H1 (cell line): ENCODE measurements at regions not wholly inside any gene's neighbourhood (a gene's known extent, or its start where the extent isn't known, plus 50 kb on each side); places are given as distances from the start of the nearest gene placed in this dataset.

Experiments used
- CTCF ChIA-PET: fragments of 300-600 bp; sonication (Branson Sonifier 250); formaldehyde crosslinking; loops from one replicate; lab custom pipeline; 2021; ENCODE audit not compliant: partially characterized antibody; lab: Charles Lee
- POLR2A ChIA-PET: fragments of 300-600 bp; sonication (Branson Sonifier 250); formaldehyde crosslinking; loops from one replicate; lab custom pipeline; 2021; ENCODE audit warnings: inconsistent platforms; ENCODE audit not compliant: partially characterized antibody; lab: Charles Lee
- DNase-seq, 2 experiments: peaks; one replicate each; pipeline versions ENCODE4 v3.0.0 to v3.0.0-alpha.2; 2010 to 2022; ENCODE audit warnings: low spot score in 2 of 2, low read depth in 1 of 2, mixed read lengths in 1 of 2
- FAIRE-seq: peaks from 2 replicates; lab custom pipeline; 2011; peaks lifted over from hg19 to GRCh38; lab: Jason Lieb, UNC
- H2AFZ ChIP-seq: 2 replicates; pipeline ENCODE4 v1.8.1; 2012; ENCODE audit warnings: low read length, inconsistent platforms
- H2AK5ac ChIP-seq: 2 replicates; pipeline ENCODE4 v1.6.1; 2013; ENCODE audit warnings: low read depth, low read length
- H2BK120ac ChIP-seq: replicated peaks from 2 replicates; pipeline ENCODE3; 2013; ENCODE audit warnings: low read depth, low read length, inconsistent platforms
- H2BK12ac ChIP-seq: 2 replicates; pipeline ENCODE4 v1.6.1; 2013; ENCODE audit warnings: low read depth, low read length
- H2BK15ac ChIP-seq: 2 replicates; pipeline ENCODE4 v1.6.1; 2013; ENCODE audit warnings: low read length
- H2BK20ac ChIP-seq: 2 replicates; pipeline ENCODE4 v1.6.1; 2013; ENCODE audit warnings: low read length
- H2BK5ac ChIP-seq: 2 replicates; pipeline ENCODE4 v1.6.1; 2013; ENCODE audit warnings: low read depth, low read length
- H3K14ac ChIP-seq: 2 replicates; pipeline ENCODE4 v1.6.1; 2013; ENCODE audit warnings: inconsistent platforms; ENCODE audit not compliant: insufficient read length
- H3K18ac ChIP-seq: 2 replicates; pipeline ENCODE4 v1.6.1; 2013; ENCODE audit warnings: low read length; ENCODE audit errors: extremely low read depth
- H3K23ac ChIP-seq: 2 replicates; pipeline ENCODE4 v1.6.1; 2013; ENCODE audit warnings: inconsistent platforms; ENCODE audit not compliant: insufficient read length
- H3K23me2 ChIP-seq: 2 replicates; pipeline ENCODE4 v1.6.1; 2013; ENCODE audit warnings: low read depth, low read length
- H3K27ac ChIP-seq: 2 replicates; pipeline ENCODE4 v1.6.1; 2011; ENCODE audit warnings: low read depth, low read length, inconsistent platforms
- H3K27me3 ChIP-seq, 4 experiments: replicated peaks in 1 of 4; 1 replicate in 1 of 4; 2 replicates in 3 of 4; pipeline versions ENCODE4 v1.6.1 to v1.8.1; 2011 to 2013; ENCODE audit warnings: low read length in 3 of 4, mild to moderate bottlenecking in 3 of 4, inconsistent platforms in 2 of 4, mixed read lengths in 2 of 4, moderate library complexity in 1 of 4; ENCODE audit not compliant: control insufficient read depth in 3 of 4, insufficient read depth in 3 of 4; ENCODE audit errors: extremely low read depth in 1 of 4
- H3K36me3 ChIP-seq, 4 experiments: 2 replicates each; pipeline versions ENCODE4 v1.6.1 to v1.8.1; 2011 to 2013; ENCODE audit warnings: mild to moderate bottlenecking in 4 of 4, low read length in 3 of 4, moderate library complexity in 2 of 4, control low read depth in 1 of 4, inconsistent platforms in 1 of 4; ENCODE audit not compliant: insufficient read depth in 4 of 4, control insufficient read depth in 2 of 4
- H3K4ac ChIP-seq: replicated peaks from 2 replicates; pipeline ENCODE3; 2013; ENCODE audit warnings: low read length, low read depth, mixed read lengths, inconsistent platforms; ENCODE audit not compliant: insufficient read length
- H3K4me1 ChIP-seq, 4 experiments: replicated peaks in 1 of 4; 1 replicate in 1 of 4; 2 replicates in 3 of 4; pipeline versions ENCODE4 v1.6.1 to v1.8.1; 2011 to 2013; ENCODE audit warnings: low read length in 3 of 4, inconsistent platforms in 2 of 4, mixed read lengths in 1 of 4; ENCODE audit not compliant: insufficient read depth in 4 of 4, control insufficient read depth in 3 of 4
- H3K4me2 ChIP-seq, 2 experiments: 2 replicates each; pipeline versions ENCODE4 v1.6.1 to v1.8.1; 2011 to 2013; ENCODE audit warnings: low read depth in 2 of 2, low read length in 2 of 2, control low read depth in 1 of 2, inconsistent platforms in 1 of 2, mild to moderate bottlenecking in 1 of 2; ENCODE audit not compliant: insufficient read depth in 1 of 2
- H3K4me3 ChIP-seq, 4 experiments: fragments of 200-600, 300-600 bp in 1 of 4; sonication (generic), shearing (Covaris generic), sonication (Bioruptor Twin) in 1 of 4; 2 replicates each; pipeline versions ENCODE4 v1.5.1 to v1.8.1; 2011 to 2016; ENCODE audit warnings: low read length in 4 of 4, low read depth in 3 of 4, control low read depth in 2 of 4, inconsistent platforms in 2 of 4, mild to moderate bottlenecking in 2 of 4, mixed read lengths in 1 of 4, moderate library complexity in 1 of 4; ENCODE audit not compliant: insufficient read depth in 2 of 4; ENCODE audit errors: extremely low read depth in 1 of 4
- H3K56ac ChIP-seq: replicated peaks from 2 replicates; pipeline ENCODE3; 2013; ENCODE audit warnings: low read depth, mild to moderate bottlenecking, mixed read lengths, low read length, inconsistent platforms; ENCODE audit not compliant: insufficient read length
- H3K79me1 ChIP-seq: 2 replicates; pipeline ENCODE4 v1.6.1; 2013; ENCODE audit warnings: low read depth, low read length, control low read depth
- H3K79me2 ChIP-seq, 2 experiments: 2 replicates each; pipeline versions ENCODE4 v1.6.1 to v1.8.1; 2012 to 2013; ENCODE audit warnings: low read length in 2 of 2, mild to moderate bottlenecking in 2 of 2, inconsistent platforms in 1 of 2; ENCODE audit not compliant: insufficient read depth in 2 of 2, control insufficient read depth in 1 of 2
- H3K9ac ChIP-seq, 4 experiments: replicated peaks in 1 of 4; 1 replicate in 1 of 4; 2 replicates in 3 of 4; pipeline versions ENCODE4 v1.6.1 to v1.8.1; 2011 to 2013; ENCODE audit warnings: low read depth in 3 of 4, low read length in 3 of 4, control low read depth in 2 of 4, mild to moderate bottlenecking in 2 of 4, moderate library complexity in 2 of 4, inconsistent platforms in 1 of 4; ENCODE audit errors: extremely low read depth in 1 of 4
- H3K9me3 ChIP-seq, 2 experiments: 2 replicates each; pipeline versions ENCODE4 v1.6.1 to v1.8.1; 2012 to 2013; ENCODE audit warnings: mild to moderate bottlenecking in 2 of 2, moderate library complexity in 2 of 2, control low read depth in 1 of 2, inconsistent platforms in 1 of 2, low read depth in 1 of 2, low read length in 1 of 2, mixed read lengths in 1 of 2; ENCODE audit not compliant: insufficient read depth in 2 of 2
- H4K20me1 ChIP-seq, 2 experiments: replicated peaks in 1 of 2; 2 replicates each; pipeline versions ENCODE3 to v1.8.1; 2011 to 2013; ENCODE audit warnings: inconsistent platforms in 2 of 2, low read length in 2 of 2, mild to moderate bottlenecking in 1 of 2; ENCODE audit not compliant: insufficient read depth in 2 of 2, control insufficient read depth in 1 of 2
- H4K5ac ChIP-seq: 2 replicates; pipeline ENCODE4 v1.6.1; 2013; ENCODE audit warnings: low read length, low read depth, mixed read lengths, inconsistent platforms; ENCODE audit not compliant: insufficient read length
- H4K8ac ChIP-seq: 2 replicates; pipeline ENCODE4 v1.8.0; 2013; ENCODE audit warnings: mild to moderate bottlenecking, moderate library complexity, low read length, inconsistent platforms; ENCODE audit not compliant: insufficient read depth; ENCODE audit errors: extremely low read depth
- H4K91ac ChIP-seq: replicated peaks from 2 replicates; pipeline ENCODE3; 2013; ENCODE audit warnings: low read length, mixed read lengths, inconsistent platforms; ENCODE audit not compliant: insufficient read length
- BCL11A ChIP-seq, 2 experiments: IDR thresholded peaks; one replicate each; pipeline ENCODE4 v1.6.1; 2011; ENCODE audit warnings: low read depth in 2 of 2, low read length in 2 of 2, mild to moderate bottlenecking in 2 of 2
- CBX5 ChIP-seq: fragments of 300-800, 300-1000 bp; sonication (generic); IDR thresholded peaks from 2 replicates; pipeline ENCODE4 v1.7.1; 2016; ENCODE audit warnings: antibody characterized with exemption, low read length, low read depth
- CHD1 ChIP-seq: IDR thresholded peaks from 2 replicates; pipeline ENCODE4 v1.6.1; 2012; ENCODE audit warnings: low read depth, low read length, improper control_type of control experiment
- EZH2 ChIP-seq: fragments of 200-600 bp; sonication (generic); IDR thresholded peaks from 2 replicates; pipeline ENCODE4 v1.7.1; 2012; ENCODE audit warnings: low read depth, mild to moderate bottlenecking, moderate library complexity, low read length, inconsistent platforms; ENCODE audit not compliant: severe bottlenecking
- GTF2F1 ChIP-seq: IDR thresholded peaks from 2 replicates; pipeline ENCODE4 v1.6.1; 2012; ENCODE audit warnings: low read depth, low read length, improper control_type of control experiment, borderline replicate concordance
- JUND ChIP-seq: IDR thresholded peaks from 2 replicates; pipeline ENCODE4 v1.6.1; 2011; ENCODE audit warnings: mild to moderate bottlenecking, improper control_type of control experiment, low read length
- KDM4A ChIP-seq: IDR thresholded peaks from one replicate; pipeline ENCODE4 v1.7.1; 2012; ENCODE audit warnings: low read depth, mild to moderate bottlenecking, moderate library complexity, low read length, inconsistent platforms; ENCODE audit not compliant: severe bottlenecking
- RBBP5 ChIP-seq: IDR thresholded peaks from 2 replicates; pipeline ENCODE4 v1.7.1; 2012; ENCODE audit warnings: low read depth, mild to moderate bottlenecking, inconsistent platforms, low read length, moderate library complexity, borderline replicate concordance
- SAP30 ChIP-seq: fragments of 300-600 bp; sonication (generic); IDR thresholded peaks from 2 replicates; pipeline ENCODE4 v1.7.1; 2012; ENCODE audit warnings: low read length, moderate library complexity, mild to moderate bottlenecking, inconsistent platforms; ENCODE audit not compliant: insufficient read depth, insufficient replicate concordance
- TF ChIP-seq, protein P1 (sequence below): IDR thresholded peaks from 2 replicates; pipeline ENCODE4 v1.6.1; 2012; ENCODE audit warnings: inconsistent platforms
- TF ChIP-seq, protein P2 (sequence below): IDR thresholded peaks from 2 replicates; pipeline ENCODE4 v1.6.1; 2011; ENCODE audit warnings: low read depth, mild to moderate bottlenecking, low read length; ENCODE audit not compliant: insufficient read depth
- TF ChIP-seq, protein P3 (sequence below): IDR thresholded peaks from 2 replicates; pipeline ENCODE4 v1.6.1; 2012; ENCODE audit warnings: inconsistent platforms

DNA sequence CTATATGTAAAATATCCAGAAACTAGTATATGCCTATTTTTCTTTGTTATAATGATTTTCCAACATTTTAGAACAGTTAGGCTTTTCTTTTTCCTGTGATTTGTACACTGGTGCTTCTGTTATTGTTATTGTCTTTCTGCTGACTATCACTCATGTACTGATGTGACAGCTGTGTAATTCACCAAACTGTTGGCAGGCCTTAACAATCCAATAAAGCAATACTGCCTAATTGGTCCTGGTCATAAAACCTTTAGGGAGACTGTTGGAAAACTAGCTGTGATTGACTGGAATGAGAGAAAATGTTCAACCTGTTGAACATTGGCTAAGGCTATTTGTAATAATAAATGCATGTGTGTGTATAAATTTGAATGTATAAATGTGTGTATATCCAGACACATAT is 956.6 kb downstream of the REEP3 start:
- DNase-seq (no peak), FAIRE-seq (no peak)
- H3K79me2 ChIP-seq: no peaks in the 10 kb centered on the region
- no peak overlapping the region for H3K9ac ChIP-seq
- H3K27ac ChIP-seq: no peak overlapping the region
- no peak overlapping the region for H3K4me2 ChIP-seq
- H3K4me3 ChIP-seq: no peak overlapping the region
- no peaks in the 10 kb centered on the region for H4K20me1 ChIP-seq
- H2AK5ac ChIP-seq: no peak overlapping the region
- no peaks in the 10 kb centered on the region for H3K79me1 ChIP-seq
- no peaks in the 10 kb centered on the region for H3K4me1 ChIP-seq
- H4K8ac ChIP-seq: no peak overlapping the region
- no peak overlapping the region for H3K4ac ChIP-seq
- H2BK20ac ChIP-seq: no peak overlapping the region
- no peak overlapping the region for H2BK120ac ChIP-seq
- TF ChIP-seq CHD1: no peak
- no peak for TF ChIP-seq CBX5
- TF ChIP-seq, protein P1, sequence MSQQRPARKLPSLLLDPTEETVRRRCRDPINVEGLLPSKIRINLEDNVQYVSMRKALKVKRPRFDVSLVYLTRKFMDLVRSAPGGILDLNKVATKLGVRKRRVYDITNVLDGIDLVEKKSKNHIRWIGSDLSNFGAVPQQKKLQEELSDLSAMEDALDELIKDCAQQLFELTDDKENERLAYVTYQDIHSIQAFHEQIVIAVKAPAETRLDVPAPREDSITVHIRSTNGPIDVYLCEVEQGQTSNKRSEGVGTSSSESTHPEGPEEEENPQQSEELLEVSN: no peak
- TF ChIP-seq, protein P2, sequence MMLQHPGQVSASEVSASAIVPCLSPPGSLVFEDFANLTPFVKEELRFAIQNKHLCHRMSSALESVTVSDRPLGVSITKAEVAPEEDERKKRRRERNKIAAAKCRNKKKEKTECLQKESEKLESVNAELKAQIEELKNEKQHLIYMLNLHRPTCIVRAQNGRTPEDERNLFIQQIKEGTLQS: no peak
- no peak for TF ChIP-seq GTF2F1
- TF ChIP-seq, protein P3, sequence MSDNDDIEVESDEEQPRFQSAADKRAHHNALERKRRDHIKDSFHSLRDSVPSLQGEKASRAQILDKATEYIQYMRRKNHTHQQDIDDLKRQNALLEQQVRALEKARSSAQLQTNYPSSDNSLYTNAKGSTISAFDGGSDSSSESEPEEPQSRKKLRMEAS: no peak
- TF ChIP-seq KDM4A: no peak
- TF ChIP-seq RBBP5: no peak
- TF ChIP-seq EZH2: no peak
- TF ChIP-seq BCL11A (IDR thresholded peaks at IDR 0.05; ENCODE audit: low read depth in 2 of 2, low read length in 2 of 2): no peak
- TF ChIP-seq JUND: no peak
- TF ChIP-seq SAP30: no peak
- no peak overlapping the region for H3K23ac ChIP-seq
- H3K9me3 ChIP-seq: no peaks in the 10 kb centered on the region
- no peak overlapping the region for H2BK12ac ChIP-seq
- H3K14ac ChIP-seq: no peak overlapping the region
- no peaks in the 10 kb centered on the region for H3K23me2 ChIP-seq
- H2BK5ac ChIP-seq: no peak overlapping the region
- no peak overlapping the region for H4K91ac ChIP-seq
- H3K36me3 ChIP-seq: no peaks in the 10 kb centered on the region
- POLR2A ChIA-PET: no interaction called here
- H3K56ac ChIP-seq: no peak overlapping the region
- no peak overlapping the region for H3K18ac ChIP-seq
- no peak overlapping the region for H4K5ac ChIP-seq
- no peaks in the 10 kb centered on the region for H3K27me3 ChIP-seq
- H2AFZ ChIP-seq: no peak overlapping the region
- CTCF ChIA-PET: no interaction called here
- H2BK15ac ChIP-seq: no peak overlapping the region
